HG02759 (cell line): ENCODE measurements at regions not wholly inside any gene's neighbourhood (a gene's known extent, or its start where the extent isn't known, plus 50 kb on each side); places are given as distances from the start of the nearest gene placed in this dataset.
"Not testable (repeated sequence)": the region's sequence is repeated elsewhere in the genome, so short reads cannot be mapped to it uniquely, and the experiment has no call there.

ENCODE experiments used
- ATAC-seq: cut with Tn5 transposase; IDR thresholded peaks from one replicate; pipeline ENCODE4 v1.9.1; 2021; ENCODE audit warnings: mild to moderate bottlenecking, moderate library complexity; ENCODE audit not compliant: unreplicated experiment

DNA sequence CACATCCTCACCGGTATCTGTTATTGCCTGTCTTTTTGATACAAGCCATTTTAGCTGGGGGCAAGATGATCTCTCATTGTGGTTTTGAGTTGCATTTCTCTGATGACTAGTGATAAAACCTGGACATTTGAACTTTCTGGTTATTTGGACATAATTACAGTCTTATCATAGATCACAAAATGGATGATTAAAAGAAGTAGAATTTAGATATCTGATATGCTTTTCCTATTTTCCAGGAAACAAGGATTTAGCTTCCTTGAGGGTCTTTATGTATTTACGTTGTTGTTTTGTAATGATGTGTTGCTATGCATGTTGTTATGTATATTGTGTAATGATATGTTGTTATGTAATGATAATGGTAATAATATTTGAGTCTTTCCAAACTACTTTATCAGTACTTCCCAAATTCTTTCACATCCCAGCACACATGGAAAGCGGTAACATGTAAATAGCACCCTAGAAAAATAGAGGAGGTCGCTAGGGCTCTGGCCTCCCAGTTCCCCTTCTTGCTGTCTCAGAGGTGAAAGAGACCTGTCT, 53.8 kb downstream of the GJD2 start:
- ATAC-seq, result no peak

DNA sequence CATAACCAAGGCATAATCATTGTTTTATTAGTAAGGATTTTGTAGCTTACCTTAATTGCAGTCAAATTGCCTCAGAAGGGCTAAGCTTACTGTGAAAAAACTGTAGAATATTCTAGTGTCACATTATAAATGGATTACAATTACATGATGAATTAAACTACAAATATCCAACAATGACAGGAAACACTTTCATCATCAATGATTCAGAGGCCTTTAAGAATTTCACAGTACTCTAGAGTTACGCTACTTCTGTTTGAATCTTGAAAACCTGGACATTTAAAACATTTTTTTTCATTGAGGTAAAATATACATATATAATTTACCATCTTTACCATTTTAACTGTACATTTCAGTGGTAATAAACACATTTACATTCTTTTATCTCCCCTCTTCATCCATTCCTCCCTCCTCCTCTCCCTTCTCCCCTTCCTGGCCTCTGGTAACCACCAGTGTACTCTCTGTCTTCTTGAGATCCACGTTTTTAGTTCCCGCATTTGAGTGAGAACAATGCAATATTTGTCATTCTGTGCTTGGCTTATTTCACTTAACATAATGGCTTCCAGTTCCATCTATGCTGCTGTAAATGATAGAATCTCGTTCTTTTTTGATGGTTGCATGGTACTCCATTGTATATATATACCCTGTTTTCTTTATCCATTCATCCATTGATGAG, 54.7 kb downstream of the GJD2 start:
- ATAC-seq, result no peak

DNA sequence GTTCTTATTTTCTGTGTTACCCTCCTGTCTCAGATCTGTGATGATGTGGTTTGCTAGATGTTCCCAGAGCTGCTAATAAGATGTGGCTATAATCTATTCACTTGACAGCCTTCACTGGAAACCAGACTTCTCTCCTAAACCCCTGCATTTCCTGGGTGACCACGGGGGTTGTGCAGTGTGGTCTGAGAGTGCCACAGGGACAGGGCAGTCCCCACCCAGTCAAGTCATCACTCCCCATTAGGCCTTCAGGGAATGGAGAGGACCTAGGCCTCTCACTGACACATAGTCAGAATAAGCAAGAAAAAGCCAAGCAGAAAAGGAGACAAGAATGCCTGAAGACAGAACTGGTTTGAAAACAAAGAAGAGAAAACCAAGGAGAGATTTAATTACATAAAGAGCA, 58.3 kb downstream of the GJD2 start:
- ATAC-seq, result no peak

DNA sequence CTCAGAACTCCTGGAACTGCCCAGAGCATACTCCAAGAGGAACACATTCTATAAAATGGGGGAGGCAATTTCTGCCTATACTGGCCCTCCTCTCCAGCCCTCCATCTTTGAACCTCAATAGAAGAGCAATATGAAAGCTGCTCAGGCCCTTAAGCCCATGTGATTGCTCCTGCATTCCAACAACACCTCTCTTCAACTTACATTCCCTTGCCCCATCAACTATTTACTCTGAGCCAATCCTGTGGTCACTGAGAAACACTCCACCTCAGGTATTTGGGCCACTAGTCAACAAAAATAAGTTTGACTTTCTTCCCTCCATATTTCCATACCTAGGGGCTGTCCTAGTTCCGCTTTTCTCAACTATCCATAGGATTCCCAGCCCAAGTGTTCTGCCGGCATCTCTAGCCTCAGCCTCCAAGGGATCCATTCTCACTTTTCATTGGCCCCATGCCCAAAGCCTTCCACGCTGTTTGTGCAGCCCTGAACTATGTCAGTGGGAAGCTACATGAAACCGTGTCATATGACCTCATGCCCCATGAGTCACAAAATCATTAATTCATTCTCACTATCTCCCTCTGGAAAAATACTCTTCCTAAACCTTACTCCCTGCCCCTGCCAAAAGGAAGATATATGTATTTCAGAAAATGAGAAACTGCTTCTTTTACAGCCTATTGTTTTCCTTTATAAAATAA, 61.6 kb downstream of the GJD2 start:
- ATAC-seq, result no peak

DNA sequence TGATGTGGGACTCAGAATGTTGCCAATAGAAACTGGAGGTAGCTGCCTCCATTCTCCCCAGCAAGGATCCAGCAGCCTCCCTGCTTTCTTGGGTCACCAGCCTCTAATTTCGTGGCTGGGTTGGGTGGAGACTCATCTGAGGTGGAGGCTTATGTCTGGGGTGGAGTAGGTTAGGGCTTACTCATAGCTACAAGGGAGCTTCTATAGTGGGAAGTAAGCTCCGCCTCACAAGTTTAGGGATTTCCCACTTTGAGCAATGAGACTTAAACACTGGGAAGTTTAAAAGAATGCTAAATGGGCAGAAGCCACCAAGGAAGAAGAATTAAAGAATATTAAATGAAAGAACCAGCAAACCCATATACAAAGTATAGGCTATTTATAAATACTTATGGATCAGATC, 63.8 kb downstream of the GJD2 start:
- ATAC-seq, result no peak

DNA sequence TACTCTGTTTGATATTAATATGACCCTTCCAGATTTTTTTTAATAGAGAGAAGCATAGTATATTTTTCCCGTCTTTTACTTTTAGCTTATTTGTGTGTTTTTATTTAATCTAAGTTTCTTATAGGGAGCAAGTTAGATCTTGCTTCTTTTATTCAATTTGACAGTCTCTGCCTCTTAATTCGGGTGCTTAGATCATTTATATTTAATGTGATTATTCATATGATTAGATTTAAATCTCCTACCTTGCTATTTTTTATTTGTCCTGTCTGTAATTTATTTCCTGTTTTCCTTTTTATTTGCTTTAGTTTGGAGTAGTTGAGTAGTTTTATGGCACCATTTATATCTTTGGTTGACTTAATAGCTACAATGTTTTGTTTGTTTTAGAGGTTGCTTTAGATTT, 66.1 kb downstream of the GJD2 start:
- no peak for ATAC-seq

DNA sequence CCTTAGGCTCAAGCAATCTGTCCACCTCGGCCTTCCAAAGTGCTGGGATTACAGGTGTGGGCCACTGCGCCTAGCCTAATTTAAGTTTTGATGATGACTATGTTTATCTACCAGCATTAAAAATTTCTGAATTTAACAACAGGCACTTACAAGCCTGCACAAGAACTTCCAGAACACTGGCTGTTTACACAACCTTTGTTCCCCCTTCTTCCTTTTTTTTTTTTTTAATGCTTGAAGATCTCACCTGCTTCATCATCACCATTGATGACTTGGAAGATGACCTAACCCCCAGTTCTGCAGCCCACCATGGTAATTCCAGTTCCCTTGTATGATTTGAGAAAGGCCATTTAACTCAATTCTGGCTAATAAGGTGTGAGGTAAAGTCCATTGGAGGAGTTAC, 70.4 kb downstream of the GJD2 start:
- no peak for ATAC-seq

DNA sequence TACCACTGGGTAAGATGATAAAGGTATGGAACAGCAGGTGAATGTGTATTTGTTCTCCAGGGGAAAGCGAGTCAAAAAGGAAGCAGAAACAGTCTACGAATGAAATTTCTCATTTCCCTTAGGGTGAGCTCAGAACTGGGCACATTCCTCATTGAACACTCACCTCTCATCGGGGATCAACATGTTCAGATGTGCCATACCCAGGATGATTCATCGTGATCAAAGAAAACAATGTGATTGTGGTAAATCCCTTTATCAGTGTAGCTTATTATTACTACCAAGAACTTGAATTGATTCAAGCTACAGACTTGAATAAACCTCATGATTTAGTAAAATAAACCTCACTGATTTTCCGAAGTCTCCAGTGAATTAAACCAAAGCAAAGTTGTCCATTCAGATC, 72.1 kb downstream of the GJD2 start:
- ATAC-seq, result no peak

DNA sequence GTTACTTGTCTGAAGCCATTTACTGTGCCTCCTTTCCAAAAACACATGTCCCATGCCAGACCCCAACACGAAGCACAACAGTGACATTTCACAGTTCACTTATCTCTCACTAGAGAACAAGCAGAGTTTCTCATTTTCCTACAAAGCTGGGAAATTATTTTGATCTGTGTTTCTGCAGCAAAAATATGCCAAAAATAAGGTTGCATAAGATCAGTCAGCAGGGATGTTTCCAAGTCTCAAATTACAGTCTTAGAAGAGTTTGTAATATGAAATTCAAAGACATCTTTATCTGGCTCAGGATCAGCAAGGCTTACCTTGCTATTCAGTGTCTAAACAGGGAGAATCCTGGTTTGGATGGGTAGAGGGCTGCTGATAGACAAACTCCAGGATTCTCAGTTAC, 75.5 kb downstream of the GJD2 start:
- no peak for ATAC-seq

DNA sequence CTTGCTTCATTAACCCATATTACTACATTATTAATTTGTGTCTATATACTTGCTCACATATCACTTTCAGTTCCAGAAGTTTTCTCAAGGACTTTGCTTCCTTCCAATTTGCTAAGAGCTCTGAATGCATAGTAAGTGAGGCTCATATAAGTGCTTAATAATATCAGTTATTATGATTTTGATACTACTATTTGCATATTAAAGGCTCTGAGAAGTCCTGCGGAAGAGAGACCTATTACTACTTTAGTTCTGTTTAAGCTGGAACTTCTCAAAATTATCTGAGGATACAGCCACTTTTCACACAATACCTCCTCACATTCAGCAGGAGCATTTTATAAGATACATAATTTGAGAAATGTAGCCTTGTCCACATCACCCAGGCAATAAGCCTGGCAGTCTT, 81.6 kb downstream of the GJD2 start:
- ATAC-seq, result no peak

DNA sequence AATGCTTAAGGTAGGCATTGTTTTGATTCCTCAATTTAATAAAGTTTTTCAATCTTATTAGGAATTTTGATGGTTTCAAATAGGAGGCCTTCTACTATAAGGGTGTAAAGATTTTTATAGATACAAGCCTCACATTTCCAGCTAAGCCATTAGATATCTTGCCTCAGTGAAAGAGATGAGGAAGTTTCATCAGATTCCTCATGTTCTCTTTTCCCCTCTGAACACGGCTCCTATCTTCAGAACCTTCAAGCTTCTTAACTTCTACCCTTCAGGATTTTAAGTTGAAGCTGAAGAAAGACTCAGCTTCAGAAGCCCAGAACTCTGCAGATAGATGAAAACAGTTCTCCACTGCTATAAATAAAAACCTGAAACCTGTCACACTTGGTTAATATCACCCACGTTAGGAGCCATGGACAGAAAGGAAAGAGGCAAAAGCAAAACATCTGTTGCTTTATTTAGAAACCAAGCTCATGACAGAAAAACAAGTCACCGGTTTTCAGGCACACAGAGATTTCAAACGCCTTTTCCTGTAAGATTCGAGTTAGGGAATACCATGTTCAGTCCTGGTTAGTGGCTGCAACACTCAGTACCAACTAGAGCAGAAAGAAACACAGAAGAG, 82.2 kb upstream of the GOLGA8B start:
- ATAC-seq, result no peak

DNA sequence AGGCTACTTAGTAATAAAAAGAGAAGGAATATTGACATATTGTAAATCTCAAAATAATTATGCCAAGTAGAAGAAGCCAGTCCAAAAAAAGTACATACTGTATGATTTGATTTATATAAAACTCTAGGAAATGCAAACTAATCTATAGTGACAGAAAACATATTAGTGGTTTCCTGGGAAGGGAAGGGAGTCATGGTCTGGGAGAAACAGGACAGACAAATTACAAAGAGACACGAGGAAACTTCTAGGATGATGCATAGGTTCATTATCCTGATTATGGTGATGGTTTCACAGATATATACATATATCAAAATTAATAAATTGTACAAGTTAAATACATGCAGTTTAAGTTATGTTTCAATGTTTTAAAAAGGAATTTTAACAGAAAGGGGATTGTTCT, 81.0 kb upstream of the GOLGA8B start:
- ATAC-seq, result no peak

DNA sequence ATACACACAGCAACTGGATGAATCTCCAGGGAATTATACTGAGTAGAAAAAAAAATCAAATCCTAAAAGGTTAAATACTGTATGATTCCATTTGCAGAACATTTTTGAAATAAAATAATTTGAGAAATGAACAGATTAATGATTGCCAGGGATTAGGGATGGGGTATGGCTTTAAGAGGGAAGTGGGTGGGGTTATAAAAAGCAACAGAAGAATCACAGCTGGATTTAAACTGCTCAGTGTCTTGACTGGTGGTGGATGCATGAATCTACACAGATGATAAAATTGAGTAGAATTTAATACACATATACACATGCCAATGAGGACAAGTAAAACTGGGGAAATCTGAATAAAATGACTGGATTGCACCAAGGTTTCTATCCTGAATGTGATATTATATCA, 79.7 kb upstream of the GOLGA8B start:
- ATAC-seq, result no peak

DNA sequence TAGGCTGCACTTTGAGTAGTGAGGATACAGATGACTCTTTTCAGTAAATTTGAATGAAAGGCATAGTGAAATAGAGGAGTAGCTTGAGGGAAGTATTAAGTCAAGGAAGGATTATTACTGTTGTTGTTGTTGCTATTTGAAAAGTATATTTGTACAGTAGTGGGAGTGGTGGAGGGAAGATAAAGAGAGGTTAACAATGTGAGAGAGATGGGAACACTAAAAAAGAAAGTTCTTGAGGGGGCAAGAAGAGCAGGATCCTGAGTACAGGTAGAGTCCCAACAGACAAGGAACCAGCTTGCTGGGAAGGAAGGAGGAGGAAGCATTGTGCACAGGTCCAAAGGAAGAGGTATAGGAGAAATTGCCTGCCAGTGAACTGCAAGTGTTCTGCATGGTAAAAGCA, 75.6 kb upstream of the GOLGA8B start:
- no peak for ATAC-seq

DNA sequence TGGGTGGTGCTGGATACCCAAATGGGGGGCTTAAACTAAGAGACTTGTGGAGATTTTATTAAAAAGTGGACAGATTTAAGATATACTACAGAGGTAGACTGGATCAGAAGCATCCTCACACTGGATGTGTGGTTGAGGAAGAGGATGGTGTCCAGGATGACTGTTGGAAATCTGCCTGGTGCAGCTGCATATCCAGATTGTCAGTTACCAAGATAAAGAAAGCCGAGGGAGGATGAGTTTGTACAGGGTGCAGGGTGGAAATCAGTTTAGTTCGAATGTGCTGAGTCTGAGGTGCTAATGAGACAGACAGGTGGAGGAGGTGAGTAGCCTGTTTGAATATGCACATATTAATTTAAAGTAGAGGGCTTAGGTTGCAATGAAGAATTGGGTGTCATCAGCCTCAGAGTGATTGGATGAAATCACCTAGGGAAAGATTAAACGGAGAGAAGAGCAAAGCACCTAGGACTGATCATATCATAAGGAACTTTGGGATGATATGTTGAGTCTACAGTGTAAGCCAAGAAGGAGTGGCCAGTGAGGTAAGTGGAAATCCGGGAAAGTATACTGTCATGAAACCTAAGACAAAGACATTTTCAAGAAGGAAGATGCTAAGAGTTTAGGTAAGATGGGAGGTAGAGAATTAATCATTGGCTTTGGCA, 74.1 kb upstream of the GOLGA8B start:
- no peak for ATAC-seq

DNA sequence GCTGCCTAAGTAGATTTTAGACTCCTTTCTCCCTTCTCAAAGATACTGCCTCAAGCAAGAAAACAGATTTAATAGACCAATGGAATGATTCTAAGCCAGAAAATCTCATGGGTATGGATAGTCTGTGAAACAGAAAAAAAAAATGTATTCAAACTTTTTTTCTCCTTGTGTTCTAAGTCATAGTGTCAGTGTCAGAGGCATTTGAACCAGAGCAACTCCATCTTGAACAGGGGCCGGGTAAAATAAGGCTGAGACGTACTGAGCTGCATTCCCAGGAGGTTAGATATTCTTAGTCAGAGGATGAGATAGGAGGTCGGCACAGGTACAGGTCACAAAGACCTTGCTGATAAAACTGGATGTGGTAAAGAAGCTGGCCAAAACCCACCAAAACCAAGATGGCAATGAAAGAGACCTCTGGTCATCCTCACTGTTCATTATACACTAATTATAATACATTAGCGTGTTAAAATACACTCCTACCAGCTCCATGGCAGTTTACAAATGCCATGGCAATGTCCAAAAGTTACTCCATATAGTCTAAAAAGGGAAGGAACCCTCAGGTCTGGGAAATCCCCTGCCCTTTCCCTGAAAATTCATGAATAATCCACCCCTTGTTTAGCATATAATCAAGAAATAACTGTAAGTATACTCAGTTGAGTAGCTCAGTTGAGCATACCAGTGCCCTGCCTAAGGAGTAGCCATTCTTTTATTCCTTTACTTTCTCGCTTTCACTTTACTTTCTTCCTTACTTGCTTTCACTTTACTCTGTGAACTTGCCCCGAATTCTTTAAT, 72.8 kb upstream of the GOLGA8B start:
- no peak for ATAC-seq

DNA sequence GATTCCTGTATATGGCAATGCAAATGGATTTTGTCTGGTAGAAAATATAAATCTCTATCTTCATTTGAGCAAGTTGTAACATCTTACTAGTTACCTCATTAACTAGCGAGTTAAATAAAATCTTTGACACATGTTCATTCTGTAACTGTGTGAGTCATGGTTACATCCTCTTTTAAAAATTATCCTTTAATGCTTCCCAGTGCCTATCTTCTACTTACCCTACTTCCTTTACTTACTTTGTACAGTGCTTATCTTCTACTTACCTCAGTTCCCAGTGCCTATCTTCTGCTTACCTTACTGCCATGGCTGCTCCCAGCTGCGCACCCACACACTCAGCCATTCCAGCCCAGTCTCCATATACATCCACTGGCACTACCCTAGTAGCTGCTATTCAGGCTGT, 71.9 kb upstream of the GOLGA8B start:
- ATAC-seq, result no peak

DNA sequence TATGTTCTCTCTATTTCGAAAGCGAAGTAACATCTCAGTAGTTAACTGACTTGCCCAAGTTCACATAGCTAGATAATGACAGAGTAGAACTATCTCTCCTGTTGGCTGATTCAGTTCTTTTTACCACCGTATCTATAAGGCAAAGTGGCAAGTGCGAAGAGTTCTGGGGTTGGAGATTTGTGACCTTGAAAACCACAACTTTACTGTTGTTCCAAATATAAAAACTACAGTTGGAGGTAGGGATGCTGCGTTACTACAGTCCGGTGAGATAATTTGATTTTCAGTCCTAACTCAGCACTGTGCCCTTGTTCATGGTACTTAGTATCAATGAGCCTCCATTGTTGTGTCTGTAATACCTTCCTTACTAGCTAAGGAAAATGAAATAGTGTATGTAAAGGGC, 71.2 kb upstream of the GOLGA8B start:
- no peak for ATAC-seq

DNA sequence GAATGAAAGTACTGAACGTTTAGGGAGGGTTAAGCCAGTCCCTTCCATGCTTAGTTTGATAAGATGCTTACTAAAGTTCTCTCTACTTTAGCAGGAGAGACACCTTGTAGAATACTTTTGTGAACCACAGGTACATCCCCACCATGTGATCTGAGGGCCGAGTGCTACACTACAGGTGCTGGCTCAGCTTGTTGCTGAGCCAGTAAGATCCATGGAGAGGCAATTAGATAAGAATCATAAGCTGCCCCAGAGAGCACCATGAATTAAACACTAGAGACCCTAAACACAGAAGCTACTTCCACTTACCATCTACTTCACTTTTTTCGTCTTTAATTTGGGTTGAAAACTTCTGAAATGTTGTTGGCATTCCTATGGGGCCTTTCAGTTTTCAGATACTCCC, 70.5 kb upstream of the GOLGA8B start:
- no peak for ATAC-seq

DNA sequence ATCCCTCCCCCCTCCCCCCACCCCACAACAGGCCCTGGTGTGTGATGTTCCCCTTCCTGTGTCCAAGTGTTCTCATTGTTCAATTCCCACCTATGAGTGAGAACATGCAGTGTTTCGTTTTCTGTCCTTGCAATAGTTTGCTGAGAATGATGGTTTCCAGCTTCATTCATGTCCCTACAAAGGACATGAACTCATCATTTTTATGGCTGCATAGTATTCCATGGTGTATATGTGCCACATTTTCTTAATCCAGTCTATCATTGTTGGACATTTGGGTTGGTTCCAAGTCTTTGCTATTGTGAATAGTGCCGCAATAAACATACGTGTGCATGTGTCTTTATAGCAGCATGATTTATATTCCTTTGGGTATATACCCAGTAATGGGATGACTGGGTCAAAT, 69.9 kb upstream of the GOLGA8B start:
- ATAC-seq, result not testable (repeated sequence)

DNA sequence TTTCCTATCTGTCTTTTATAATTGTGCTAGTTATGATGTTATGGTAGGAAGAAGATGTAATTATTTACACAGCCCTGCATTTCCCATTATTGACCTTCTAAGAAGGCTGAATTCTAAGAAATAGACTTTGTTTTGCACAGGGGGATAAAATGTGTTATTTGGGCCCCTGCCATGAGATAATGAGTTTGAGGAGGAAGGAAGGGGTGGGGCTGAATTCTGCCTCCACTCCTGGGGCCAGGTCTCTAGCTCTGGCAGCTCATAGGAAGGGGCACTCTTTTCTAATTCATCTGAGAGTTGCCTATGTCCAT, 69.2 kb upstream of the GOLGA8B start:
- ATAC-seq, result no peak
